IPS DF 6.9 (cell line): ENCODE measurements at regions not wholly inside any gene's neighbourhood (a gene's known extent, or its start where the extent isn't known, plus 50 kb on each side); places are given as distances from the start of the nearest gene placed in this dataset.

Source experiments
- DNase-seq: peaks from one replicate; pipeline ENCODE4 v3.0.0-alpha.2; 2013; ENCODE audit warnings: low read depth, low spot score
- H3K27ac ChIP-seq: one replicate; pipeline ENCODE4 v1.5.1; 2013; ENCODE audit warnings: low read length, control low read depth
- H3K27me3 ChIP-seq: 2 replicates; pipeline ENCODE4 v1.6.1; 2013; ENCODE audit warnings: mild to moderate bottlenecking, low read length; ENCODE audit not compliant: control insufficient read depth, insufficient read depth
- H3K36me3 ChIP-seq: 2 replicates; pipeline ENCODE4 v1.6.1; 2013; ENCODE audit warnings: low read length; ENCODE audit not compliant: control insufficient read depth, insufficient read depth
- H3K4me1 ChIP-seq: 2 replicates; pipeline ENCODE4 v1.6.1; 2013; ENCODE audit warnings: low read length; ENCODE audit not compliant: control insufficient read depth, insufficient read depth
- H3K4me3 ChIP-seq: 2 replicates; pipeline ENCODE4 v1.5.1; 2013; ENCODE audit warnings: mild to moderate bottlenecking, low read length
- H3K9me3 ChIP-seq: 2 replicates; pipeline ENCODE4 v1.6.1; 2013; ENCODE audit warnings: low read length, inconsistent platforms; ENCODE audit not compliant: control insufficient read depth, insufficient read depth
- WGBS: extraction: QIAGEN DNeasy Blood & Tissue Kit; methylation state at CpG from one replicate; pipeline ENCODE4 v1.1.7; 2013; ENCODE audit warnings: mixed read lengths, missing lambda C conversion rate; ENCODE audit not compliant: insufficient read length, insufficient coverage; 5-methylcytosine and 5-hydroxymethylcytosine counted together

DNA sequence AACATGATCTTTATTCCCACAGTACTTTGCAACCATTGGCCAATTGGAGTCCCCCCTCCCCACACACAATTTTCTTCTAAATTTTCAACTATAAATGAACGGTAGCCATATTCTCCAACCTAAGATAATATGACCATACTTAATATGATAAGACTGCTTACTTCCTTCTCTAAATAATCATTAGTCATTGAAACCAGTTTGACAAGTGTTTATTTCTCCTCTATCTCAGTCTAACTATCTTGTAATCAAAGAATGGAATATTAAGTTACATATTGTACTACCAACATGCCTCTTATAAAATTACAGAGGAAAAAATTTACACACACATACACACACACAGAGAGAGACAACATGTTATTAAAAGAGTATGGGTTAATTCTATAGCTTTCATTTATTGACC lies 567.4 kb upstream of the TMPRSS15 start:
- Histone ChIP-seq H3K27me3 (no peaks in the 10 kb centered on the region), H3K4me3 (no peak overlapping the region), H3K9me3 (no peaks in the 10 kb centered on the region), H3K27ac (no peak overlapping the region), H3K36me3 (no peaks in the 10 kb centered on the region), H3K4me1 (no peaks in the 10 kb centered on the region)
- no peak for DNase-seq
- WGBS: 100% methylated on average over 1 of the region's 1 CpG

DNA sequence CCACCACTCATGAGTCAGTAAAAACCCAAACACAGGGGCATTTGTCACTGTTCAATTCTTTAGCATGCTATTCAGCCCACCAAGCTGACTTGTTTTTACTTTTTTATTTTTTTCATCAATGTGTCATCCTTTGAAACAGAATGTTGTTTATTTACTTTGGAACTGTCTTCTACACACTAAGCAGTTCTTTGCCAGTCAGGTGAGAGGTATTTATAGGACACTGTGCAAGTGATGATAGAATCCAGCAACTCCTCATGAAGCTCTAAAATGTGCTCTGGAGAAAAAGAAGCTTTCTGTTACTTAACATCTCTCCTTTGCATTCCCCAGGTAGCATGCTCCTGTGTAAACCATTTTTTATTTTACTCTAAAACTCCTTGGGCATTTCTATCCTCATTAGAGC lies 582.0 kb upstream of the TMPRSS15 start:
- Histone ChIP-seq H3K27ac (no peak overlapping the region), H3K4me1 (no peaks in the 10 kb centered on the region), H3K9me3 (no peaks in the 10 kb centered on the region), H3K4me3 (no peak overlapping the region), H3K36me3 (no peaks in the 10 kb centered on the region), H3K27me3 (no peaks in the 10 kb centered on the region)
- DNase-seq: no peak

DNA sequence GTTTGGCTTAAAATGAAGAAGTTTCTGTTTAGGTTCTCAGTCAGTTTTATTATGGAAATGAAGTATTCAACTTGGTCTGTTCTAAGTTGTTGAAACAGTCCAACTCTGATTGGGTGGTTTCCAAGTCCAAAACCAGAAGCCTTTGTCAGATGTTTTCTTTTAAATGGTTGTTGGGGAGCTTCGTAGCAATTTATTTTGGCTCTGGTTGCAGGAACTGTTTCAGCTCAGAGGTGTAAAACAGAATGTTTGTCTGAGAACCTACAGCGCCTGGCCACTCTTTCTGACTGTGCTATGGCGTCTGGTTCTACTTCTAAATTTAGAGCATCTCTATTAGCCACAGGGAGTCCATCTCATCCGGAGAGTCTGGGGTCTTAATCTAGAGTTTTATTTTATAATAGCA lies 582.6 kb upstream of the TMPRSS15 start:
- Histone ChIP-seq H3K27ac (no peak overlapping the region), H3K4me1 (no peaks in the 10 kb centered on the region), H3K9me3 (no peaks in the 10 kb centered on the region), H3K27me3 (no peaks in the 10 kb centered on the region), H3K4me3 (no peak overlapping the region), H3K36me3 (no peaks in the 10 kb centered on the region)
- no CpG with 5 or more reads among the region's 4 CpGs for WGBS
- no peak for DNase-seq

DNA sequence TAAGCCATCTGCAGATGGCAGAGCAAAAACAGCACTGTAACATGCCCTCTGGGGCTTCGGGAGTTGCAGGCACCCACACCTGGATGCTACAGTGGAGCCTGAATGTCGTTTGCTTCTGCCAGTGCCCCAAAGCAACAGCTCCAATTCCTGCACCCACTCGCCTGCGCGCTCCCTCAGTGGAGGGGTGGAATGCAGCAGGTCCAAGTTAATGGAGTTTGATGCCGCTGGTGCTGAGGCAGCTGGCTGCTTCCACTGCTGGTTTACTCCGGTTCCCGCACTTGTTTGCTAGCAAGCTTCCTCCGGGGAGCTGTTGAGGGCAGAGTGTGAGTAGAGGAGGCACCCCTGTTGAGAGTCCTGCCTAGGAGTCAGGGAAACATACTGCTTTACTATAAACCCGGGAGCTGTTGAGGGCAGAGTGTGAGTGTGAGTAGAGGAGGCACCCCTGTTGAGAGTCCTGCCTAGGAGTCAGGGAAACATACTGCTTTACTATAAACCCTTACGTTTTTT lies 584.0 kb upstream of the TMPRSS15 start:
- Histone ChIP-seq H3K36me3 (no peaks in the 10 kb centered on the region), H3K27ac (no peak overlapping the region), H3K4me3 (no peak overlapping the region), H3K9me3 (no peaks in the 10 kb centered on the region), H3K4me1 (no peaks in the 10 kb centered on the region), H3K27me3 (no peaks in the 10 kb centered on the region)
- no CpG with 5 or more reads among the region's 11 CpGs for WGBS
- DNase-seq: no peak

DNA sequence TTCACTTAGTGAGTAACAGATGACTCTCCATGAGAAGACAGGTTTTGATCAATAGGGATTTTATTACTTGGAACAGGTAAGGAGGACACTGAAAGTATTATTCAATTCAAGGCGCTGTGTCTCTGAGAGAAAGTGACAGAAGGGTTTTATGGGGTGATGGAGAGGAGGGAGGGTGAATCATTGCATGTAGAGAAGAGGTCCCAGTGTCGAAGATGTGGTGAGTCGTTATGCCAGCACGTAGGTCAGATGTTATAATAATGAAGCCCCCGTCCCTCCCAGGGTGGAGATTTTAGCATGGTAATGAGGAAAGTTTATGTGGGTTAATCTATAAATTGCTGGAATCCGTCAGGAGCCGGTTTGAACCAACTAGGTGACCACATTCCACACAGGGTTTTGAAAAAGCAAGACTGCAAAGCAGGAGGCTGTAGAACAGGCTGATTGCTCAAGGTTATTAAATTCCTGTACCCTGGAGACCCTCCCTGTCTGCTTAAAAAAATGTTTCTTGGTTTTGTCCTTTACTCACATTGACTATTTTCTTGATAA lies 586.4 kb upstream of the TMPRSS15 start:
- Histone ChIP-seq H3K36me3 (no peaks in the 10 kb centered on the region), H3K4me3 (no peak overlapping the region), H3K9me3 (no peaks in the 10 kb centered on the region), H3K27ac (no peak overlapping the region), H3K4me1 (no peaks in the 10 kb centered on the region), H3K27me3 (no peaks in the 10 kb centered on the region)
- WGBS: no CpG with 5 or more reads among the region's 7 CpGs
- no peak for DNase-seq

DNA sequence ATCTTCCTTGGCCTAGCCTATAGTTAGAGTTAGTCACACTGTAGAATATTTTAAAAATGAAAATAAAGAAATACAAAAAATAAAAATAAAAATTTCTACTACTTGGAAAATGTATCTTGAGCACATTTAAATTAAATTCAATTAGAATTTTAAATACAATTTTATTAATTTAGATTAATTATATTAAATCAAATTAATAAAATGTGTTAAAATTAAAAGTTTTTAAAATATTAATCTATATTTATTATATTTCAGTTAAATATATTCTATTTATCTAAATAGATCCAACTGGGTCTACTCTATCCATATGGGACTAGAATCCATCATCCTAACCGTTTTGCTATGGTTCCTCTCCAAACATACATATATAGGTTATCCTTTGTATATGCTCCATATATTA lies 588.3 kb upstream of the TMPRSS15 start:
- Histone ChIP-seq H3K27ac (no peak overlapping the region), H3K4me1 (no peaks in the 10 kb centered on the region), H3K36me3 (no peaks in the 10 kb centered on the region), H3K27me3 (no peaks in the 10 kb centered on the region), H3K4me3 (no peak overlapping the region), H3K9me3 (no peaks in the 10 kb centered on the region)
- no CpG with 5 or more reads among the region's 1 CpG for WGBS
- no peak for DNase-seq

DNA sequence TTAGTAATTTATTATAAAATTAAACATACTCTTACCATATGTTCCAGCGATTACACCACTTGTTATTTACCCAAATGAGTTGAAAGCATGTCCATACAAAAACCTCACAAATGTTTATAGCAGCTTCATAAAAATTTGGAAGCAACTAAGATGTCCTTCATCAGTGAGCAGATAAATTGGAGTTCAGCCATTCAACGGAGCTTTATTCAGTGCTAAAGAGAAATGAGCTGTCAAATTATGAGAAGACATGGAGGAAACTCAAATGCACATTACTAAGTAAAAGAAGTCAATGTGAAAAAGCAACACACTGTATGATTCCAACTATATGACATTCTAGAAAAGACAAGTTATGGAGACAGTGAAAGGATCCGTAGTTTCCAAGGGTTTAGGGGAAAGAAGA lies 606.7 kb upstream of the TMPRSS15 start:
- H3K4me3 ChIP-seq: no peak overlapping the region
- H3K27me3 ChIP-seq: no peaks in the 10 kb centered on the region
- WGBS: no CpG with 5 or more reads among the region's 3 CpGs
- DNase-seq: no peak
- no peaks in the 10 kb centered on the region for H3K4me1 ChIP-seq
- no peaks in the 10 kb centered on the region for H3K9me3 ChIP-seq
- H3K36me3 ChIP-seq: no peaks in the 10 kb centered on the region
- no peak overlapping the region for H3K27ac ChIP-seq

DNA sequence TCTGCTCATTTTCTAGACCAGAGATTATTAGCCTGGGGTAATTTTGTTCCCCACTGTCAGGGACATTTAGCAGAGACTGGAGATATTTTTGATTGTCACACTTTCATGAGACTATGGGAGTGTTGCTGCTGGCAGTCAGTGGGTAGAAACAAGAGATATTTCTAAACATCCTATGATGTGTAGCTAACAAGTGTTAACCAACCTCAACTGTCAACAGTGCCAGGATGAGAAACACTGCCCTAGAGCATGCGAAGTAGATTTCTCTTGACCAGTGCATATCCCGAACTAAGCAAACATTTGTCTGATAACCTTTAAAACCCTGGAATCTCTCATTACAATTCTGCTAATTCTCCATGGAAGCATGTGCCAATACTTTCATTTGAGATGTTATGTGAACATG lies 607.4 kb upstream of the TMPRSS15 start:
- H3K4me1 ChIP-seq: no peaks in the 10 kb centered on the region

DNA sequence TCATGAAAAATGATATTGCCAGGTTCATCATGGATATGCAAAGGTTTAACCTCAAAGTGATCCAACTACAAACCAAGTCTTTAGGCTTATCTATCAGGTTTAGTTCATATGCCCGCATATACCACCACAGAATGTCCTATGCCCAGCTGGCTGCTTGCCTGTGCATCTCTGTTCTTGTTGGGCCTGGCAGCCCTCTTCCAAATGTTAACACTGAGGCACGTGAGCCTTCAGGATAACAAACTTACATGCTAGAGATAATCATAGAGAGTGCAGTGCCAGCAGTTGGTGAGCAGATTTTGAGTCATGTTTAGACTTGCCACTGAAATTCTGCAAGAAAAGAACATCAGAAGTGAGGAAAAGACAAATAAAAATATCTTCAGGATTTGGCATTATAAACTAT lies 607.9 kb upstream of the TMPRSS15 start:
- no peak for DNase-seq
- no peak overlapping the region for H3K27ac ChIP-seq
- H3K36me3 ChIP-seq: no peaks in the 10 kb centered on the region
- no peaks in the 10 kb centered on the region for H3K27me3 ChIP-seq
- H3K4me3 ChIP-seq: no peak overlapping the region
- H3K4me1 ChIP-seq: no peaks in the 10 kb centered on the region
- no peaks in the 10 kb centered on the region for H3K9me3 ChIP-seq
- no CpG with 5 or more reads among the region's 2 CpGs for WGBS

More for the DNA sequence above, 607.4 kb upstream of the TMPRSS15 start:
- Histone ChIP-seq H3K4me3 (no peak overlapping the region), H3K27ac (no peak overlapping the region), H3K27me3 (no peaks in the 10 kb centered on the region), H3K9me3 (no peaks in the 10 kb centered on the region), H3K36me3 (no peaks in the 10 kb centered on the region)
- no peak for DNase-seq
- no CpG with 5 or more reads among the region's 2 CpGs for WGBS

DNA sequence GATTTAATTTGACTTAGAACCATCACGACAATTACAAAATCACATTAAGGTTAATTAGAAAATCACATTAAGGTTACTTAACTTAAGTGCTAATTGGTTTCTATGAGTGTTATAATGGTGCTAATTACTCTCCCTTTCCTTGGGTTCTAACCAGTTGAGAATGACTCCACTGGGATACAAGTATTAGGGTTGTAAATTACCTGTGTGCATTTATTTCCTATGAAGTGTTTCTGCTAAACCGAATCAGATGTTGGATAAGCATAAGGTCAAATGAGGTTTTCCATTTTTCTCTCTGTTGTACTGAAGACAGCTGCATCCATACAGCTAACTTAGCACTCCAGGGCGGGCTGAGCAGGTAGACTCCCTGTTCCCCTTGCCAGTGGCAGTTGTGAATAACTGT lies 610.3 kb upstream of the TMPRSS15 start:
- no peaks in the 10 kb centered on the region for H3K27me3 ChIP-seq

DNA sequence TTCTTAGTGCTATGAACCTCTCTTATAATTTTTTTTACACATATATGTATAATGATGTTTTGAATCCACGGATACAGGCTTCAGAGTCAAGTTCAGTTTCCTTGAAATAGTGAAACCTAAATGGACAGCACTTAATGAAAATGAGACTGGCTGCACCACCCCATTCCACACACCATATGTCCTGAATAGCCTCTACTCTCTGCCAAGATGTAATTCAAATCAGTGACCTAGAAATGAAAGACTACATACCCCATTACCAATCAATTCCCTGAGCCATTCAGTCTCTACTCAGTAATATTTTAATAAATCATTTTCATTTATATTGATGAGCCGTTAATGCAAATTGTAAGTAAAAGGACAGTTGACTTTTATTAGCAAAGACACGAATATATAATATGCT lies 614.9 kb upstream of the TMPRSS15 start:
- Histone ChIP-seq H3K36me3 (no peaks in the 10 kb centered on the region), H3K9me3 (no peaks in the 10 kb centered on the region), H3K4me3 (no peak overlapping the region), H3K4me1 (no peaks in the 10 kb centered on the region), H3K27ac (no peak overlapping the region), H3K27me3 (no peaks in the 10 kb centered on the region)
- DNase-seq: no peak
- WGBS: no CpG with 5 or more reads among the region's 3 CpGs

More for the DNA sequence above, 610.3 kb upstream of the TMPRSS15 start:
- no peak overlapping the region for H3K27ac ChIP-seq
- no peaks in the 10 kb centered on the region for H3K36me3 ChIP-seq
- H3K9me3 ChIP-seq: no peaks in the 10 kb centered on the region
- no peak for DNase-seq
- no peaks in the 10 kb centered on the region for H3K4me1 ChIP-seq
- H3K4me3 ChIP-seq: no peak overlapping the region
- no CpG with 5 or more reads among the region's 3 CpGs for WGBS
